Body of pancreas (tissue), 4 donors: ENCODE measurements at regions not wholly inside any gene's neighbourhood (a gene's known extent, or its start where the extent isn't known, plus 50 kb on each side); places are given as distances from the start of the nearest gene placed in this dataset.
"Not testable (repeated sequence)": the region's sequence is repeated elsewhere in the genome, so short reads cannot be mapped to it uniquely, and the experiment has no call there.

ENCODE experiments used
- ATAC-seq: fragments of 150-250 bp; one replicate; pipeline ENCODE4 v1.9.1; 2016
- DNase-seq, 4 donors: peaks; one replicate each; pipeline ENCODE4 v3.0.0-alpha.2; 2019
- H3K27ac ChIP-seq, 4 donors: fragments of 200-600 bp; sonication (generic); 1 replicate in 3 of 4; 2 replicates in 1 of 4; pipeline versions ENCODE4 v1.5.1 to v1.6.1; 2016 to 2019; ENCODE audit warnings: mild to moderate bottlenecking in 1 of 4, mixed read lengths in 1 of 4, moderate library complexity in 1 of 4
- H3K27me3 ChIP-seq, 2 donors: fragments of 200-600 bp; sonication (generic); one replicate each; pipeline ENCODE4 v1.6.0; 2016; ENCODE audit warnings: mild to moderate bottlenecking in 1 of 2
- H3K36me3 ChIP-seq, 2 donors: fragments of 200-600 bp; sonication (generic); replicated peaks in 1 of 2; 2 replicates each; pipeline ENCODE4 v1.5.1; 2016; ENCODE audit warnings: low read depth in 2 of 2; ENCODE audit not compliant: insufficient read depth in 1 of 2
- H3K4me1 ChIP-seq: fragments of 200-600 bp; sonication (generic); one replicate; pipeline ENCODE4 v1.6.0; 2016
- H3K4me3 ChIP-seq, 2 donors: fragments of 200-600 bp; sonication (generic); 1 replicate in 1 of 2; 2 replicates in 1 of 2; pipeline ENCODE4 v1.5.1; 2016 to 2019
- H3K9me3 ChIP-seq, 3 donors: fragments of 200-600 bp; sonication (generic); 1 replicate in 2 of 3; 2 replicates in 1 of 3; pipeline ENCODE4 v1.5.1; 2016
- POLR2A ChIP-seq, 3 donors: fragments of 450-650 bp; IDR thresholded peaks; one replicate each; pipeline ENCODE4 v1.6.1; 2016; ENCODE audit warnings: antibody characterized with exemption in 3 of 3, mild to moderate bottlenecking in 2 of 3
- WGBS, 2 donors: methylation state at CpG; one replicate each; pipeline ENCODE4 v1.1.5; 2017; 5-methylcytosine and 5-hydroxymethylcytosine counted together
- intact Hi-C: fragments of 100-400 bp; cut with DNase I; formaldehyde crosslinking; loops from one replicate; pipeline ENCODE4 v1.15.1; 2023
- TF ChIP-seq, protein P1 (sequence below), 7 experiments: fragments of 450-650 bp in 4 of 7; fragments of 200-600 bp in 3 of 7; sonication (generic) in 3 of 7; IDR thresholded peaks; one replicate each; pipeline ENCODE4 v1.5.1; 2016 to 2019; ENCODE audit warnings: antibody characterized with exemption in 7 of 7

GRCh38 chr1:79232818-79233217 lies 226.3 kb upstream of the ADGRL4 start:
- no peak for ATAC-seq
- Histone ChIP-seq H3K4me1 (no peaks in the 10 kb centered on the region), H3K36me3 (no peaks in the 10 kb centered on the region), H3K9me3 (no peaks in the 10 kb centered on the region), H3K27me3 (no peaks in the 10 kb centered on the region), H3K4me3 (no peak overlapping the region), H3K27ac (no peak overlapping the region)
- intact Hi-C loops: no loop called here
- no peak for DNase-seq
- no peak for TF ChIP-seq POLR2A (IDR thresholded peaks at IDR 0.05)
- TF ChIP-seq, protein P1, sequence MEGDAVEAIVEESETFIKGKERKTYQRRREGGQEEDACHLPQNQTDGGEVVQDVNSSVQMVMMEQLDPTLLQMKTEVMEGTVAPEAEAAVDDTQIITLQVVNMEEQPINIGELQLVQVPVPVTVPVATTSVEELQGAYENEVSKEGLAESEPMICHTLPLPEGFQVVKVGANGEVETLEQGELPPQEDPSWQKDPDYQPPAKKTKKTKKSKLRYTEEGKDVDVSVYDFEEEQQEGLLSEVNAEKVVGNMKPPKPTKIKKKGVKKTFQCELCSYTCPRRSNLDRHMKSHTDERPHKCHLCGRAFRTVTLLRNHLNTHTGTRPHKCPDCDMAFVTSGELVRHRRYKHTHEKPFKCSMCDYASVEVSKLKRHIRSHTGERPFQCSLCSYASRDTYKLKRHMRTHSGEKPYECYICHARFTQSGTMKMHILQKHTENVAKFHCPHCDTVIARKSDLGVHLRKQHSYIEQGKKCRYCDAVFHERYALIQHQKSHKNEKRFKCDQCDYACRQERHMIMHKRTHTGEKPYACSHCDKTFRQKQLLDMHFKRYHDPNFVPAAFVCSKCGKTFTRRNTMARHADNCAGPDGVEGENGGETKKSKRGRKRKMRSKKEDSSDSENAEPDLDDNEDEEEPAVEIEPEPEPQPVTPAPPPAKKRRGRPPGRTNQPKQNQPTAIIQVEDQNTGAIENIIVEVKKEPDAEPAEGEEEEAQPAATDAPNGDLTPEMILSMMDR (IDR thresholded peaks at IDR 0.05): no peak

GRCh38 chr1:79230751-79231150 lies 224.2 kb upstream of the ADGRL4 start:
- intact Hi-C loops: not testable (repeated sequence)
- WGBS, 2 donors: 46 to 52% methylated on average over 4 of the region's 4 CpGs

GRCh38 chr1:79226963-79227362 lies 220.4 kb upstream of the ADGRL4 start:
- Histone ChIP-seq H3K27me3 (no peaks in the 10 kb centered on the region), H3K36me3 (no peaks in the 10 kb centered on the region), H3K4me3 (no peak overlapping the region), H3K27ac (no peak overlapping the region), H3K4me1 (no peaks in the 10 kb centered on the region), H3K9me3 (no peaks in the 10 kb centered on the region)
- no peak for TF ChIP-seq POLR2A (IDR thresholded peaks at IDR 0.05)
- TF ChIP-seq, protein P1 (IDR thresholded peaks at IDR 0.05): no peak
- WGBS, 2 donors: 49 to 53% methylated on average over 2 of the region's 2 CpGs
- ATAC-seq (no peak), DNase-seq (no peak)
- intact Hi-C loops: no loop called here

More at GRCh38 chr1:79230751-79231150, 224.2 kb upstream of the ADGRL4 start:
- H3K4me1 ChIP-seq, H3K9me3 ChIP-seq, ATAC-seq, H3K27ac ChIP-seq, H3K4me3 ChIP-seq, H3K27me3 ChIP-seq, H3K36me3 ChIP-seq, DNase-seq: not testable (repeated sequence)

- Histone ChIP-seq H3K4me3 (no peak overlapping the region), H3K9me3 (no peaks in the 10 kb centered on the region), H3K27ac (no peak overlapping the region), H3K4me1 (no peaks in the 10 kb centered on the region), H3K36me3 (no peaks in the 10 kb centered on the region), H3K27me3 (no peaks in the 10 kb centered on the region)
- 49 to 73% methylated on average over 3 of the region's 3 CpGs for WGBS, 2 donors
- intact Hi-C loops: no loop called here
- TF ChIP-seq, protein P1 (IDR thresholded peaks at IDR 0.05): no peak
- no peak for TF ChIP-seq POLR2A (IDR thresholded peaks at IDR 0.05)
- ATAC-seq (no peak), DNase-seq (no peak)
Observed at GRCh38 chr1:79224537-79224936, 218.0 kb upstream of the ADGRL4 start.

DNA sequence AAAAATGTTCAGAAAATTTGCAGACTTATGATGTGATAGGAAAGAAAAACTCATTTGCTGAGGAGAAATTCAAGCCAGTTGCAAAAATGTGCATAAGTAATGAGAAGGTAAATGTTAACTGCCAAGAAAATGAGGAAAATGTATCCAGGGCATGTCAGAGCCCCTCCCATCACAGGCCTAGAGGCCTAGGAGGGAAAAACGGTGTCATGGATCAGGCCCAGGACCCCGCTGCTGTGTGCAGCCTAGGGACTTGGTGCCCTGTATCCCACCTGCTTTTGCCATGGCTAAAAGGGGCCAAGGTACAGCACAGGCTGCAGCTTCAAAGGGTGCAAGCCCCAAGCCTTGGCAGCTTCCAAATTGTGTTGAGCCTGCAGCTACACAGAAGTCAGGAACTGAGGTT lies 214.0 kb upstream of the ADGRL4 start:
- ATAC-seq (no peak), DNase-seq (no peak)
- Histone ChIP-seq H3K9me3 (no peaks in the 10 kb centered on the region), H3K4me1 (no peaks in the 10 kb centered on the region), H3K36me3 (no peaks in the 10 kb centered on the region), H3K27ac (no peak overlapping the region), H3K4me3 (no peak overlapping the region), H3K27me3 (no peaks in the 10 kb centered on the region)
- intact Hi-C loops: no loop called here
- WGBS, 2 donors: 78 to 80% methylated on average over 2 of the region's 2 CpGs
- no peak for TF ChIP-seq POLR2A (IDR thresholded peaks at IDR 0.05)
- TF ChIP-seq, protein P1 (IDR thresholded peaks at IDR 0.05): no peak
